T-helper 2 cell treated with Interferon-gamma antibody and Interleukin-4, amounts not matched to agents 5 μg/mL and 100 μg/mL, for 36 hours (primary cell): ENCODE measurements at regions not wholly inside any gene's neighbourhood (a gene's known extent, or its start where the extent isn't known, plus 50 kb on each side); places are given as distances from the start of the nearest gene placed in this dataset.
"Not testable (repeated sequence)": the region's sequence is repeated elsewhere in the genome, so short reads cannot be mapped to it uniquely, and the experiment has no call there.

Source experiments
- DNase-seq: peaks from one replicate; pipeline ENCODE4 v3.0.0; 2021; ENCODE audit warnings: low spot score
- H3K27ac Mint-ChIP-seq: one replicate; pipeline ENCODE4 v1.8.0; 2021; ENCODE audit warnings: mild to moderate bottlenecking, mixed read lengths
- H3K27me3 Mint-ChIP-seq: one replicate; pipeline ENCODE4 v1.8.0; 2021; ENCODE audit warnings: low read depth, mixed read lengths
- H3K36me3 Mint-ChIP-seq: one replicate; pipeline ENCODE4 v1.8.0; 2021; ENCODE audit warnings: low read depth, mixed read lengths
- H3K4me1 Mint-ChIP-seq: one replicate; pipeline ENCODE4 v1.8.0; 2021; ENCODE audit warnings: low read depth, mixed read lengths
- H3K4me3 Mint-ChIP-seq: one replicate; pipeline ENCODE4 v1.8.0; 2022; ENCODE audit warnings: mild to moderate bottlenecking, moderate library complexity, mixed read lengths
- H3K9me3 Mint-ChIP-seq: one replicate; pipeline ENCODE4 v1.8.0; 2021; ENCODE audit warnings: mixed read lengths

DNA sequence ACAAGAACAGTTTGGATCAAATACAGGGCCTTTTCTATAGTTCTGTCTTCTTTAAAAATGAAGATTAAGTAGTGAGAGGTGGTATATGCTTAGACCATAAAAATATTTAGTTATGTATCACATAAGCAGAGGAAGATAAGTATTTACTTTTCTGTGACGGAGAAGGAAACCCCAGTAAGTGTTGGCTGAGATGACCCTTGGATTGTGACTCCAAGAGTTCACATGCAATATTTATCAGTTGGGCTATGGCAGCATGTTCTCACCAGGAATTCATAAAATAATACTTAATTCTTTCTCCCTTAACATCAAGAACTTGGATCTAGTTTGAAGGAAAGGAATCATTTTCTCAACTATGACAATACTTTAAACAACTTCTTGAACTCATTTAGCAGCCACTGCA lies 98.4 kb upstream of the TBX18 start:
- no peak overlapping the region for H3K4me3 Mint-ChIP-seq
- H3K36me3 Mint-ChIP-seq: no peaks in the 10 kb centered on the region
- H3K4me1 Mint-ChIP-seq: no peaks in the 10 kb centered on the region

DNA sequence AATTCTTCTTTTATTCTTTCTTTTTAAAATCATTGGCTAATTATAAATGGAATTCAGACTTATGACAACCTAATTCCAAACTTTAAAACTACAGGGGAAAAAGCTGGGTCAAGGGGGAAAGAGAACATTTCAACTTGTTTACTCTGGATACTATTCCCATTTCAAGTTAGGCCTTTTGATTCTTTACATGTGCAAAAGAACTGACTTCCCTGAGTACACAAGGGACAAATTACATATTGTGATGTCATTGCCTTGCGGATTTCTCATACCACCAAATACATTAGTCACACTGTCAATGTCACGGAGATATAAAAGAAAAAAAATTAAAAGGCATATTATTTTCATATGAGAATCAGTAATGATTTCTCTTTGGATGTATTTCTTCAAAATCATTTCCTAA lies 96.5 kb upstream of the TBX18 start:
- Mint-ChIP-seq H3K27ac (no peak overlapping the region), H3K27me3 (no peaks in the 10 kb centered on the region)

More for the DNA sequence above, 98.4 kb upstream of the TBX18 start:
- Mint-ChIP-seq H3K9me3 (no peaks in the 10 kb centered on the region), H3K27me3 (no peaks in the 10 kb centered on the region), H3K27ac (no peak overlapping the region)
- no peak for DNase-seq

DNA sequence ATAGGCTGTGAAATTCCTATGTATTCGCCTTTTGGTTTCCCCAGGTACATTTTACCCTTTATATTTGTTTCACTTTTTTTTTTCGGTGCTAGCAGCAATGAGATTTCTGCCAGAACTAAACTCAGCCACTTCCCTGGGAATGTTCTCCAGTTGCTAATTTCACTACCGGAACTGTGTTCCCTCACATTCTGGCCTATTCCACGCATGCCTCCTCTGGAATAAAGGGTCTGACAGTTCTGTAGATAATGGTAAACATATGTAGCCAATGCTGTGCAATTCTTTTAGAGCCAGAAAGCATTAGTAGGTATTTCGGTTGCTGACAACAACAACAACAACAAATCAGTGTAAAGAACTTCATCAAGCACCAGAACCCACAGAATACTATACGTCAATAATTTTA lies 96.1 kb upstream of the TBX18 start:
- H3K27ac Mint-ChIP-seq: no peak overlapping the region
- no peaks in the 10 kb centered on the region for H3K9me3 Mint-ChIP-seq
- H3K4me3 Mint-ChIP-seq: no peak overlapping the region
- no peaks in the 10 kb centered on the region for H3K4me1 Mint-ChIP-seq
- no peaks in the 10 kb centered on the region for H3K27me3 Mint-ChIP-seq
- DNase-seq: no peak
- H3K36me3 Mint-ChIP-seq: no peaks in the 10 kb centered on the region

More for the DNA sequence above, 96.5 kb upstream of the TBX18 start:
- no peaks in the 10 kb centered on the region for H3K36me3 Mint-ChIP-seq
- DNase-seq: no peak
- no peaks in the 10 kb centered on the region for H3K9me3 Mint-ChIP-seq
- H3K4me1 Mint-ChIP-seq: no peaks in the 10 kb centered on the region
- no peak overlapping the region for H3K4me3 Mint-ChIP-seq

DNA sequence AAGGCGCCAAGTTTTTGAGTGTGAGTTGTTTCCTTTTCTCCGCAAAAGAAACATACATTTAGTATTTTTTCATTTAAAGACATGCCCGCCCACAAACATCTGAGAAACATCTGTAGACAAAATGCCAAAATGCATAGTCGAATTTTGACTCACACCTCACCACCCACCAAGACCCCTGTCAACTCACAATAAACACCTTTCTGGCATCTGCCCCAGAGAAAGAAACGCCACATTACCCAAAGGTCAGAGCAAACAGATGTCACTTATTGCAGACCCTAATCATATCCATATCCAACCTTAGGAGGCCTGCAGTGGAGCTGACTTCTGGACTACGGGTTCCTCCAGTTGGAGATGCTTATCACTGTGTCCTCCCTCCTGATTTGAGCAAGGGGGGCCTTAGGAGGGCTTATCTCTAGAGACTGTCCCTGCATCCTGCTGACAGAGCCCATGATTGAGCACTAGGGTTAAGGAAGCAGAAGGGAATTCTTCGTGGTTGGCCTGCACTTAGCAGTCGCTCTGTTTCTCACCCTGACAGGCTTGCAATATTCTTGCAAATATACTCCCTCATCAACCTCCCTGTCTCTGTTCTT lies 90.5 kb upstream of the TBX18 start:
- Mint-ChIP-seq H3K27ac (no peak overlapping the region), H3K9me3 (no peaks in the 10 kb centered on the region), H3K4me3 (no peak overlapping the region), H3K27me3 (no peaks in the 10 kb centered on the region), H3K36me3 (no peaks in the 10 kb centered on the region), H3K4me1 (no peaks in the 10 kb centered on the region)
- no peak for DNase-seq

DNA sequence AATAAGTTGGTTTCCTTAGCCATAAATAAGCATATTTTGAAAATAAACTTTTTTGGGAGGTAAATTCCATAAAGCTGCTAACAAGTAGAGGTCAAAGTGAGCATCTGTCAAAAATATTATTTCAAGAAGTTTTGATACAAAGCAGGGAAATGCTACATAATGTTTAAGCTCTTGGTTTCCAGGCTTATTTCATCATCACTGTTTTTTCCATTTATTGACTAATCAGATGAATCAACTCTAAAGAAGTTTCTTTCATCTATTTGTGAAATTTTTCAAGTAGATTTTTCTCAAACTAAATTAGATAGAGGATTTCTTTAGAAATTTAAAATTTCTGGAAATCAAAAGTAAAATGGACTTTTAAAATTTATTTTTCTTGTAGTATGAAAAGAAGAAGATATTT lies 89.5 kb upstream of the TBX18 start:
- H3K4me1 Mint-ChIP-seq: no peaks in the 10 kb centered on the region
- no peaks in the 10 kb centered on the region for H3K36me3 Mint-ChIP-seq
- H3K27me3 Mint-ChIP-seq: no peaks in the 10 kb centered on the region
- H3K9me3 Mint-ChIP-seq: no peaks in the 10 kb centered on the region
- DNase-seq: no peak
- no peak overlapping the region for H3K27ac Mint-ChIP-seq
- no peak overlapping the region for H3K4me3 Mint-ChIP-seq

DNA sequence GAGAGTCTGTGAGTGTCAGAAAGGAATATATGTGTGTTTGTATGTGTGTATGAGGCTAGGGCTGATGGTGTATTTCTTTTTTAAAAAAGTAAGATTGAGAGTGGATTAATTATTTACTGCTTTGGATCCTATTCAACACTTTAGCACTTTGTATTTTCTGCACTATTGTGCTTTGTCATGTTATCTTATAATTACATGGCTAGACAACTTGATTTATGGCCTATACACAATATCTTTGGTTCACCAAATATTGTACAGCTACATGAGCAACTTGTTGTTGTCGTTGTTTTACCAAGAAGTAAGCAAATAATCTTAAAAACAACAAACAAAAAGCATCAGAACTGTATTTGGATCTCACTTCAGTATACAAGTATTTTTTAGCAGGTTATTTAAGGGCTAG lies 84.6 kb upstream of the TBX18 start:
- H3K36me3 Mint-ChIP-seq: no peaks in the 10 kb centered on the region
- no peaks in the 10 kb centered on the region for H3K9me3 Mint-ChIP-seq
- H3K27me3 Mint-ChIP-seq: no peaks in the 10 kb centered on the region
- DNase-seq: no peak
- H3K4me1 Mint-ChIP-seq: no peaks in the 10 kb centered on the region
- H3K27ac Mint-ChIP-seq: no peak overlapping the region
- H3K4me3 Mint-ChIP-seq: no peak overlapping the region

DNA sequence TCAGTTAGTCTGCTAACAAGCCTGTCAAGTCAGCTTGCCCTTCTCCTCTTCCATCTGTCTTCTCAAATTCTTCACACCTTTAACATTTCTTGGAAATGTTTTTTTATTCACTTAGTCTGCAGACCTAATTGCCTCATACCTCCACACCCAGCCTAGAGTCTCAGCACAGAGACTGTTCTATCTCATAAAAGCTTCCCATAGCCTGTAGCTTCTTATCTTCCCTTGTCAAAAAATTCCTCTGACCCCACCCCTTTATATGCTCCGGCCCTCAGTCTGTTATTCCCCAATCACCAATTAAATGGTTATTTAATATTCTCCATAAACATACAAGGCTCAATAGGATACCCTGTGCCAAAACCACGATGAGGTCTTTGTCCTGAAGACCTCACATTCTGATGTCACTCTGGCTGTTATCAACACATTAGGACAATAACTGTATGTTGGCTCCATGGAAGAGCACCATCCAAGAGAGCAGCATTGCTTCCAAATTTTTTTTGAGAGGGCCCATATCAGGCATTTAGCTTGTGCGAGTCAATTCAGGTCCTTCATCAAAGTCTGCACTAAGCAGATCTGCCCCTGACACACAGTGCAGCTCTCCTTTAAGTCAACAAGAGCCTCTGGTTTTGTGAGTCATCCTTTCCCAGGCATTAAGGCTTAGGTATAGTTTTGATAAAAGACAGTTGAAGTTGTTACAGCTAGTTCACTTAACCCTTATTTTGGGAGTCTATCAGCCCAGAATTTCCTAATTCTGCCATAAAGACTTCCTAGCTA lies 83.2 kb upstream of the TBX18 start:
- Mint-ChIP-seq H3K4me1 (no peaks in the 10 kb centered on the region), H3K9me3 (no peaks in the 10 kb centered on the region), H3K27me3 (no peaks in the 10 kb centered on the region), H3K27ac (no peak overlapping the region), H3K36me3 (no peaks in the 10 kb centered on the region), H3K4me3 (no peak overlapping the region)
- no peak for DNase-seq

DNA sequence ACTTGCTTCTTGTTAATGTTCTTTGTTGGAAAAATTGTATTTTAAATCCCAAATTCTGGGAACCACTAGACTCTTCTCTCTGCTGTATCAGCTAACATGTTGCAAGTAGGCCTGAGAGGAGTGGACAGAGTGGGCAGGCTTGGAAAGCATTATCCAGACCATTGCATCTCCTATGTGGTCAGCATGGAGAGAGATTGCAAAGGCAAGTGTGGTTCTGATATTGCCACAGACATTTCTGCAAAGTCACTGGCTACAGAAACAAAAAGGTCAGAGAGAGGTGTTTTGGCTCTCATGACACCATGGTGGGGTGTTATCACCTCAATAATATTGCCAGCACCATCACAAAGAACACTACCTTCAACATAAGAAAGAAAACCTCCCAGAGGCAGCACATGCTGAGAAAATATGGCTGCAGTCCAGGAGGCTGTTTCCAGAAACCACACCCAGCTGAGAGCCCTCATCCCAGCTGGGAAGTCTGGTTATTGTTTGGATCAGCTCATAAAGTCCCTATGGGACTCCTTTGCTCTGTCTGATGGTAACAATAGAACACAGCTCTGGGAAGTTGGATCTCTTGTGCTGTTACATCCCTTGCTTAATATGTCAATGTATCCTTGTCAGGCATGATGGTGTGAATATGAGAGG lies 78.2 kb upstream of the TBX18 start:
- no peak for DNase-seq
- H3K9me3 Mint-ChIP-seq: no peaks in the 10 kb centered on the region
- H3K27me3 Mint-ChIP-seq: no peaks in the 10 kb centered on the region
- no peaks in the 10 kb centered on the region for H3K36me3 Mint-ChIP-seq
- no peaks in the 10 kb centered on the region for H3K4me1 Mint-ChIP-seq
- no peak overlapping the region for H3K4me3 Mint-ChIP-seq
- no peak overlapping the region for H3K27ac Mint-ChIP-seq

DNA sequence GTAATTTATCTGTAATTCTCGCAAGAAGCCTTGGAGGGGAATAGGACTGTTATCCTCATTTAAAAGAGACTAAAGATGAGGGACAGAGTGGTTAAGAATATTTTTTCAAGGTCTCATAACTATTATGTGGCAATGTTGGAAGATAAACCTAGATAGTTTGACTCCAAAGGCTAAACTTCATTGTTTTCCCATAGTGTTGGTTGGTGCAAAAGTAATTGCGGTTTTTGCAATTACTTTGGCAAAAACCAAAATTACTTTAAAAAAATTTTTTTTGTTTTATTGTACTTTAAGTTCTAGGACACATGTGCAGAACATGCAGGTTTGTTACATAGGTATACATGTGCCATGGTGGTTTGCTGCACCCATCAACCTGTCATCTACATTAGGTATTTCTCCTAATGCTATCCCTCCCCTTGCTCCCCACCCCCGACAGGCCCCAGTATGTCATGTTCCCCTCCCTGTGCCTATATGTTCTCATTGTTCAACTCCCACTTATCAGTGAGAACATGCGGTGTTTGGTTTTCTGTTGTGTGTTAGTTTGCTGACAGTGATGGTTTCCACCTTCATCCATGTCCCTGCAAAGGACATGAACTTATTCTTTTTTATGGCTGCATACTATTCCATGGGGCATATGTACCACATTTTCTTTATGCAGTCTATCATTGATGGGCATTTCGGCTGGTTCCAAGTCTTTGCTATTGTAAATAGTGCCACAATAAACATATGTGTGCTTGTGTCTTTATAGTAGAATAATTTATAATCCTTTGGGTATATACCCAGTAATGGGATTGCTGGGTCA lies 72.9 kb upstream of the TBX18 start:
- not testable (repeated sequence) for H3K4me3 Mint-ChIP-seq, H3K27ac Mint-ChIP-seq, DNase-seq, H3K27me3 Mint-ChIP-seq, H3K4me1 Mint-ChIP-seq, H3K9me3 Mint-ChIP-seq, H3K36me3 Mint-ChIP-seq

DNA sequence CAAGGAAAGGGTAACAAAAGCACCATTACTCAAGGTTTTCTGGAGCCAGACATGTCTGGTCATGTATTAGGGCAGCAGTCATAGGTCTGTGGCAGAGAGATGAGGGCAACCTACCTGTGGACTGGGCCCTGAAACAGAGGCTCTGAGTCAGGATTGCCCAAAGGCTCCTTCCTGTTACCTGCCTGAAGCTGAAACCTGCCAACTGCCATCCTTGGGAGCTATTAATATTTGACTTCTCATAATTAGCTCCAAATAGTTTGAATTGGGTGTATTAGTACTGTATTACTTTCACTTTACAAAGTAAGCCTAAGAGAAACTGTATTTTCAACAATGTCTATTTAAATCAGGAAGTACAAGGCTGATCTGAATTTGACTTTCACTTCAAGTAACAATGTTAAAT lies 72.0 kb upstream of the TBX18 start:
- H3K36me3 Mint-ChIP-seq: no peaks in the 10 kb centered on the region
- H3K4me3 Mint-ChIP-seq: no peak overlapping the region
- no peak for DNase-seq
- H3K9me3 Mint-ChIP-seq: no peaks in the 10 kb centered on the region
- H3K27me3 Mint-ChIP-seq: no peaks in the 10 kb centered on the region
- H3K4me1 Mint-ChIP-seq: no peaks in the 10 kb centered on the region
- H3K27ac Mint-ChIP-seq: no peak overlapping the region

DNA sequence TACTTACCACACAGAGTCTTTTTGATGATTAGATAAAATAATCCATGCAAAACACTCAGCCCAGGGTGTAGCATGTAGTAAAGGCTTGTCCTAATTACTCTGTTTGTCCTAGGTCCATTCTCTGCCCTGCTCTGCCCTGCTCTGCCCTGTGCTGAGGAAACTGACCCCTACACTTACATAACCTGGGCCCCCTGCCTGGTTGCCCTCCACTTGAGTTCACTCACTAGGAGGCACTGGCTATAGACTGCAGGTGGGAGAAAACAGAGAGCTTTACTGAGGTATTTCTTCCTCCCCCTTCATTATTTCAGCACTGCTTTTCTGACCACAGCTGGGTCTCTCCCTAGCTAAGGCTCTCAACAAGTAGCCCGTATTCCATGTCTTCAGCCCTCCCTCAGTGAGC lies 70.9 kb upstream of the TBX18 start:
- no peaks in the 10 kb centered on the region for H3K9me3 Mint-ChIP-seq
- H3K27me3 Mint-ChIP-seq: no peaks in the 10 kb centered on the region
- no peak overlapping the region for H3K27ac Mint-ChIP-seq
- H3K4me1 Mint-ChIP-seq: no peaks in the 10 kb centered on the region
- no peak overlapping the region for H3K4me3 Mint-ChIP-seq
- H3K36me3 Mint-ChIP-seq: no peaks in the 10 kb centered on the region
- DNase-seq: no peak

DNA sequence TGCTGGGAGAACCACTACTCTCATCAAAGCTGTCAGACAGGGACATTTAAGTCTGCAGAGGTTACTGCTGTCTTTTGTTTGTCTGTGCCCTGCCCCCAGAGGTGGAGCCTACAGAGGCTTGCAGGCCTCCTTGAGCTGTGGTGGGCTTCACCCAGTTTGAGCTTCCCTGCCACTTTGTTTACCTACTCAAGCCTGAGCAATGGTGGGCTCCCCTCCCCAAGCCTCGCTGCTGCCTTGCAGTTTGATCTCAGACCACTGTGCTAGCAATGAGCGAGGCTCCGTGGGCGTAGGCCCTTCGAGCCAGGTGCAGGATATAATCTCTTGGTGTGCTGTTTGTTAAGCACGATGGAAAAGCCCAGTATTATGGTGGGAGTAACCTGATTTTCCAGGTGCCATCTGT lies 67.5 kb upstream of the TBX18 start:
- H3K27me3 Mint-ChIP-seq, H3K27ac Mint-ChIP-seq, H3K9me3 Mint-ChIP-seq, H3K36me3 Mint-ChIP-seq, DNase-seq, H3K4me3 Mint-ChIP-seq, H3K4me1 Mint-ChIP-seq: not testable (repeated sequence)

DNA sequence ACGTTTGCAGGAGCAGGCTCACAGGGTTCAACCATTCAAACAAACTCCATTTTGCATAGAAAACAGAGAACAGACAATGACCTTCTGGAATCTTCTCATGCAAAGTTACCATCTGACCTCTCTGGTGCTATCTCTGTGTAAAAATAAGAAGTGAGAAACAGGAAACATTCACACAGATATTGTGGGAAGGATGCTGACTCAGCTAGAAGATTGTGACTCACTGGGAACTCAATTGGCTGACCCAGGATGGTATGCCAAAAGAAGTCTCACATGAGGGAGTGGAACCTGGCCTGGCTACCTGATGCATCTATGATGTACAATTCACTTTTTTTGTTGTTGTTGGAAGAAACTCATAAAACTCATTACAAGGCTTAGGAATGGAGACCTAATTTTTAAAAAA lies 61.1 kb upstream of the TBX18 start:
- Mint-ChIP-seq H3K4me3 (no peak overlapping the region), H3K27me3 (no peaks in the 10 kb centered on the region), H3K4me1 (no peaks in the 10 kb centered on the region), H3K27ac (no peak overlapping the region), H3K36me3 (no peaks in the 10 kb centered on the region), H3K9me3 (no peaks in the 10 kb centered on the region)
- no peak for DNase-seq

DNA sequence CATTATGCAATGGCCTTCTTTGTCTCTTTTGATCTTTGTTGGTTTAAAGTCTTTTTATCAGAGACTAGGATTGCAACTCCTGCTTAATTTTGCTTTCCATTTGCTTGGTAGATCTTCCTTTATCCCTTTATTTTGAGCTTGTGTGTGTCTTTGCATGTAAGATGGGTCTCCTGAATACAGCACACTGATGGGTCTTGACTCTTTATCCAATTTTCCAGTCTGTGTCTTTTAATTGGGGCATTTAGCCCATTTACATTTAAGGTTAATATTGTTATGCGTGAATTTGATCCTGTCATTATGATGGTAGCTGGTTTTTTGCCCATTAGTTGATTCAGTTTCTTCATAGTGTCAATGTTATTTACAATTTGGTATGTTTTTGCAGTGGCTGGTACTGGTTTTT lies 56.9 kb upstream of the TBX18 start:
- H3K9me3 Mint-ChIP-seq, H3K27me3 Mint-ChIP-seq, H3K4me3 Mint-ChIP-seq, H3K36me3 Mint-ChIP-seq, DNase-seq, H3K27ac Mint-ChIP-seq, H3K4me1 Mint-ChIP-seq: not testable (repeated sequence)
